Lung microvascular endothelial cell (primary cell): ENCODE measurements at regions not wholly inside any gene's neighbourhood (a gene's known extent, or its start where the extent isn't known, plus 50 kb on each side); places are given as distances from the start of the nearest gene placed in this dataset.
"Not testable (repeated sequence)": the region's sequence is repeated elsewhere in the genome, so short reads cannot be mapped to it uniquely, and the experiment has no call there.

Experiments used
- DNase-seq, 2 donors: peaks; one replicate each; pipeline versions ENCODE4 v3.0.0 to v3.0.0-alpha.2; 2010; ENCODE audit warnings: low read depth in 2 of 2

DNA sequence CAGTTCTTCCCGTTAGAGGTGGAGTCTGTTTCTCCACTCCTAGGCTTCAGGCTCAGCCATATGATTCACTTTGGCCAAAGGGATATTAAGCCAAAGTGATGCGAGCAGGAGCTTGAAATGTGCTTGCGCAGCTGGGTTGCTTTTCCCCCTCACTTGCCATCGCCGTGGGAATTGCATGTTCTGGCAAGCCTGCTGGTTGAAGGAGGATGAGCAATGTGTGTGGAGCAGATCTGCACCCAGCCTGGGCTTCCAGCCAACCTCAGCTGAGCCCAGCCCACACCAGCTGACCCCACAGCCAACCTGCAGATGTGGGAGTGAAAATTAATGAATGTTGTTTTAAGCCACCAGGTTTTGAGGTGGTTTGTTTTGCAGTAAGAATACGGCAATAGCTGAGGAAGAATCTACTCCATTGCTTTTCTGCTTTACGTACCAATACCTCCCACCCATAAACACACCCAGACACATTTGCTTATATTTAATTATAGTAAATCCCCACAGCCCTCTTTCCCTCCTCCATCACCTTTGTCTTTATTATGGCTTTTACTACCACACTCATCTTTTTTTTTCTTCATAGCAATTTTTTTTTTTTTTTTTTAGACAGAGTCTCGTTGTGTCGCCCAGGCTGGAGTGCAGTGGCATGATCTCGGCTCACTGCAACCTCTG, 132.8 kb upstream of the FUNDC1 start:
- peak; percentile 47 to 64 for DNase-seq

DNA sequence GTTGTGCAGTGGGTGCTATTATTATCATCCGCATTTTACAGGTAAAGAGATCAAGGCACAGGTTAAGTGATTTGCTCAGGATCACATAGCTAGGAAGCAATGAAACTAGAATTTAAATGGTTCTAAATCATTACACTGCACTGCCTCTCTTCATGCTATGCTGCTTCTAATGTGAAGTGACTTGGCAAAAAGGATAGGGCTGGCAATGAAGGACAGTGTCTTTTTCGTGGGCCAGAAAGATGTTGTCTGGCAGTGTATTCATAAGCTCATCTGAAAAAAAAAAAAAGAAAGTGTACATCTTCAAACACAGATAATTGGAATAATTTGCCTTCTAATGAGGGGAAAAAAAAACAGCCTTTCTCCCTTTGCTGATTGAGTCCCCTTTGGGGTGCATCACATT, 132.2 kb upstream of the FUNDC1 start:
- no peak for DNase-seq

DNA sequence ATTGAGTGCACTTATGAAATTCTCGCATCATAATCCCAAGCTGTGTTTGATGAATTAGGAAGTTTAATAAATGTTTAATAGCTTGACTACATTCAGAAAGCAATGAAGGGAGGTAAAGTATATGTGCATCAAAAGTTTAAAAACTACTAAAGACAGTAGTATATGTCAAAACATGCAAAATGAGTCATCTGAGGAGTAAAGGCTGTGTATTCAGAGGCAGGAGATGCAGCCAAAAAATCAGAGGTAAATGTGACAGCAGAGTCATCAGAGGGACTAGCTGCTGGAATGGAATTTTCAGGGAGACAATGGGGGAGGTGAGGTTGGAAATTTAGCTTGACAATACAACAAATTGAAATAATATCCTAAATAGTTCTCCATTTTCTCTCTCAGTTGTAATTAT, 127.0 kb upstream of the FUNDC1 start:
- no peak for DNase-seq

DNA sequence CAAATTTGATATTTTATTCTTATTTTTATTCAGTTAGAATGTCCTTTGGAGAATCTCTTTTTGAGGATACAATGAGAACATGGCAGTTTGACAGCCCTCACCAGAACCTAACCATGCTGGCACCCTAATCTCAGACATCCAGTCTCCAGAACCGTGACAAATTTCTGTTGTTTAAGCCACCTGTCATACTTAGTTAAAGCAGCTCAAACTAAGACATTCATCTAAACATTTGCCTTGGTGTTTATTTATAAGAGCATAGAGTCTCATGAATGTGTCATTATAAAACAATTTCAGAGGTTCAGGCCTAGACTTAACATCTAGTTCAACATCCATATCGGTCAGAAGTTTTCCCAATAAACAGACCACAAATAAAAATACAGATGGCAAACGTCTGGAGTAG, 125.1 kb upstream of the FUNDC1 start:
- no peak for DNase-seq

DNA sequence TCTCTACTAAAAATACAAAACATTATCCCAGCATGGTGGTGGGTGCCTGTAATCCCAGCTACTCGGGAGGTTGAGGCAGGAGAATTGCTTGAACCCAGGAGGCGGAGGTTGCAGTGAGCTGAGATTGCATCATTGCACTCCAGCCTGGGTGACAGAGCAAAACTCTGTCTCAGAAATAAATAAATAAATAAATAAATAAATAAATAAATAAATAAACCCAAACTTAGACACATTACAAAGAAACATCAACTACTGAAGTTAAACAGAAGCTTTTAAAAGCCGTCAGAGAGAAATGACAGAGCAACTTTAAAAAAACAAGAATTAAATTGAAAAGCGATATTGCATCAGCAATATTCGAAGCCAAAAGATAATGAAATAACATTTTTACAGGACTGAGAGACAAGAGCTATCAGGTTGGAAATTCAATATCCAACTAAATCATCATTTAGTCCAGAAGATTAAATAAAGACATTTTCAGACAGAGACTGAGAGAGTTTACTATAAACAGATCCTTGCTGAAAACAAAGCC, 115.1 kb upstream of the FUNDC1 start:
- DNase-seq: not testable (repeated sequence)

DNA sequence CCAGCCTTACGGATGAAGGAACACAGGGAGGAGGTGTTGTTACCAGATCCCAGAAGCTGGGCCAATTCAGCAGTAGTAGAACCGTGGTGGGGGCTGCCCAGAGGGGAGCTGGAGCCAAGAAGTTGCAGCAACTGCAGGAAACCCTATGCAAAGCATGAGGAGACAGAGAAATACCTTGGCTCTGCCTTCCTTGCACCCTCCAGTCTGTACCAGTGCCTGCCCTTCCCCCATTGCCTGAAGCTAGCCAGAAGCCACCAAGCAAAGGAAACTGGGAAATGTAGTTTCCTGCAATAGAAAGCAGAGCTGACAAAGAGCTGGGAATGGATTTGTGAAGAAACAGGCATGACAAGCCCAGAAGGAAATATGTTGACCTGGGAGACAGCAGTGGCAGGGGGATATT, 108.7 kb upstream of the FUNDC1 start:
- DNase-seq: peak in 1 of 2 donors; percentile 12

DNA sequence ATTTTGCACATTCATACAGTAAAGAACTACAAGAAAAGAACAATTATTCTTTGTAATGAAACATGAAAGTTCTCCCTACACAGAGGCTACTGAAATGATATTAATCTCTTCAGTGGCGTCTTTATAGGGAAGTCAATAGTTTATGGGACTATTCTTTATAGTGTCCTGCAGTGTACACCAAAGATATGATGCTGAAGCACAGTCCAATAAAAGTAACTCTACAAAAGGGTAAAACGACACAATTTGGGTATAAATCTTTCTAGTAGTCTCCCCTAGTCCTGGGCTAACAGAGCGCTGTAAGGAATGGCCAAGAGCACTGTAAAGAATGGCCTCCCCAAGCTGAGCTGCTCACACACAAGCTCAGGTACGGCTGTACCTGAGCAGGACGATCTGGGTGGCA, 101.1 kb upstream of the FUNDC1 start:
- DNase-seq: no peak

DNA sequence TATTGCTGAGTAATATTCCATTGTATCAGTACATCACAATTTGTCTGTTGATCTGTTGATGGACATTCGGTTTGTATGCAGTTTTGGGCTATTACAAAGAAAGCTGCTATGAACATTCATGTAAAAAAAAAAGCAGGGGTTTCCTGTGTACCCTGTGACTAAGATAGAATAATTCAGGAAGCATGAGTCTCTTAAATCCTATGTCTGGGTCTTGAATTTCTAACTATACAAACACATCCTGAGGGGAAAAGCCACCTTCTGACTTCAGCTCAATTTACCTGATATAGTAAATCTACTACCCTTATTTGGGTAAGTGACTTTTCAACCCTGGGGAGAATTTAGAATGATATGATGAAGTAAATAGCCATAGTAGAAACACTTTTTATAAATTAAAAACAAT, 94.6 kb upstream of the FUNDC1 start:
- peak in 1 of 2 donors; percentile 31 for DNase-seq

DNA sequence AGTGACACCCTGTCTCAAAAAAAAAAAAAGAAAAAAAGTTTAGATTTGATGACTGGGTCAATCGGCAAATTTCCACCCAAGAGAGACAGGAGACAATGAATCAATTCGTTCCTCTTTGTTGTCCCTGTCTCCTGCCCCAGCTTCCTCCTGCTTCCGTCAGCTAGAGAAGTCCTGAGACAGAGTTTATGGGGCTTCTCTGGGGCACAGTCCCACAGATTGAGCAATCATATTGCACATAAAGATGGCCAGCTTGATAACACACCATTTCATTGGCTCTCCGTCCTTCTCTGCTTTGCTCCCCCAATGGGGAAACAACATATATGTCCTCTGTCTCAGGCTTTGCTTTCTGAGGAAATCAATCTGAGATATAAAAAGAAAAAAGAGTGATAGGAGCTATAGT, 78.4 kb upstream of the FUNDC1 start:
- DNase-seq: no peak

DNA sequence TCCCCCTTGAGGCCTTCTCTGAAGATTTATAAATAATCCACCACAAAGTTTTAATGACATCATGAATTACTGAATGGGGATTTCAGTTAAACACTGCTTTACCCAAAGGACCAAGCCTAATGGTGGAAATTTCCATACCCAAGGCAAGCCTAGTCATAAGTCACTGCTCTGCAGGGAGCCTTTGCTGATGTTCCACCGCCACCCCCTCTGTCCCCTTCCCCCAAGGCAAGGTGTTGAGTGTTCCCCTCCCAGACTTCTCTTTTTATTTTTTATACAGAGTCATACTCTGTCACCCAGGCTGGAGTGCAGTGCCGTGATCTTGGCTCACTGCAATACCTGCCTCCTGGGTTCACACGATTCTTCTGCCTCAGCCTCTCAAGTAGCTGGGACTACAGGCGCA, 76.4 kb upstream of the FUNDC1 start:
- DNase-seq: no peak

DNA sequence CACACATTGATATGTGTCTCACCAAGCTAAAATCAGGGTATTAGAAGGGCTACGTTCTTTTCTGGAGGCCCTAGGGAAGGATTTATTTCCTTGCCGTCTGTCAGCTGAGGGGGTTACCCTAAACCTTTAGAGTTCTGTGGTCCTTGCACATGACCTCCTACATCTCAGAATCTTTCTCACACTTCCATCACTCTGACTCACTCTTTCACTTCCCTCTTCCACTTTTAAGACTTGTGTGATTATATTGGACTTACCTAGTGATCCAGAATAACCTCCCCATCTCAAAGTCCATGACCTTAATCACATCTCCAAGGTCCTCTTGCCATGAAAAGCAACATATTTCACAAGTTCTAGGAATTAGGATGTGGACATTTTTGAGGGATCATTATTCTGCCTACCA, 53.6 kb upstream of the FUNDC1 start:
- no peak for DNase-seq
